ENCODE measurements at regions not wholly inside any gene's neighbourhood (a gene's known extent, or its start where the extent isn't known, plus 50 kb on each side); places are given as distances from the start of the nearest gene placed in this dataset.

DNA sequence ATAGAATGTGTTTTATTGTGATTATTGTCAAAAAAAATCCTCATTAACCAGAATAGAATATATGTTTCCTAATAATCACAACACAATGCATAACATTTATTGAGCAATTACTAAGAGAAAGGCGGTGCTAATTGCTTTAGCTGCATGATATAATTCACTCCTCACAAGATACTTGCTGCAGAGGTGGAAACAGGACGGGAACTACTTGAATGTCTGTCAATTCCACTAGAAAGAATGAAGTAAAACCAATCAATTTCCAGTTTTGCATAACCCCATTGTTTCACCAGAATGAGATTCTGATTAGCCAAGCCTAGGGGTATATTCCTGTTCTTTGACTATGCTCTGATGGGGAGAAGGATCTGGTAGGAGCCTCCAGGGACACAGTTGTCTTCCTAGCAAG, 239.1 kb upstream of the NRP1 start:
- Histone ChIP-seq H4K20me1 (ENCODE audit: control insufficient read depth, insufficient read depth, insufficient read length) (no peaks in the 10 kb centered on the region), H2BK5ac (ENCODE audit: insufficient read length, low read length) (no peak overlapping the region), H3K27ac (ENCODE audit: insufficient read length, low read depth, low read length) (no peak overlapping the region), H2BK12ac (ENCODE audit: insufficient read length, low read depth, low read length) (no peak overlapping the region), H2BK20ac (ENCODE audit: low read depth, low read length, poor library complexity, severe bottlenecking) (no peak overlapping the region), H3K9me3 (ENCODE audit: control insufficient read depth, low read depth, low read length) (no peaks in the 10 kb centered on the region), H3K18ac (ENCODE audit: insufficient read length, low read depth, low read length) (no peak overlapping the region), H2BK120ac (ENCODE audit: low read depth, low read length, poor library complexity, severe bottlenecking) (no peak overlapping the region), H2BK15ac (ENCODE audit: low read depth, low read length) (no peak overlapping the region), H2AK5ac (ENCODE audit: insufficient read length, low read length) (no peak overlapping the region), H2AFZ (ENCODE audit: low read length) (no peak overlapping the region), H3K4me1 (ENCODE audit: insufficient read depth, low read length) (no peaks in the 10 kb centered on the region), H3K56ac (ENCODE audit: insufficient read length, low read depth, low read length) (no peak overlapping the region), H3K9ac (ENCODE audit: extremely low read depth, insufficient read length, low read length) (no peak overlapping the region), H3K23ac (ENCODE audit: insufficient read length, low read depth, low read length) (no peak overlapping the region), H3K27me3 (ENCODE audit: insufficient read depth, low read length) (no peaks in the 10 kb centered on the region), H4K8ac (replicated peaks; ENCODE audit: insufficient read length, low read depth, low read length) (no peak overlapping the region), H4K91ac (ENCODE audit: insufficient read length, low read depth, low read length) (no peak overlapping the region), H3K14ac (ENCODE audit: insufficient read depth, low read length) (no peak overlapping the region), H3K79me2 (ENCODE audit: insufficient read depth, low read length) (no peaks in the 10 kb centered on the region), H3K4me2 (ENCODE audit: insufficient read depth, insufficient read length, low read length) (no peak overlapping the region), H3K4ac (ENCODE audit: low read depth, low read length) (no peak overlapping the region), H3K23me2 (ENCODE audit: insufficient read length, low read depth, low read length, poor library complexity, severe bottlenecking) (no peaks in the 10 kb centered on the region), H4K5ac (ENCODE audit: insufficient read length, low read depth, low read length) (no peak overlapping the region), H3K79me1 (ENCODE audit: insufficient read depth, low read depth, low read length, poor library complexity, severe bottlenecking) (no peaks in the 10 kb centered on the region), H3T11ph (ENCODE audit: low read length) (no peak overlapping the region)
- Mint-ChIP-seq H3K9me3 (no peaks in the 10 kb centered on the region; a peak in 2 of 5 replicates), H3K4me3 (no peak overlapping the region), H3K36me3 (ENCODE audit: insufficient read depth in 1 of 3, low read depth in 3 of 3) (no peaks in the 10 kb centered on the region), H3K27ac (no peak overlapping the region), H3K4me1 (peaks cover 0 to 4% of the 10 kb centered on the region in 2 experiments; a peak in 2 of 4 replicates), H3K27me3 (ENCODE audit: low read depth) (no peaks in the 10 kb centered on the region)
- no CpG with 5 or more reads among the region's 2 CpGs for WGBS (ENCODE audit: extremely low coverage, insufficient read length, low lambda C conversion rate)
- DNase-seq, result no peak
- TF ChIP-seq, protein P1, sequence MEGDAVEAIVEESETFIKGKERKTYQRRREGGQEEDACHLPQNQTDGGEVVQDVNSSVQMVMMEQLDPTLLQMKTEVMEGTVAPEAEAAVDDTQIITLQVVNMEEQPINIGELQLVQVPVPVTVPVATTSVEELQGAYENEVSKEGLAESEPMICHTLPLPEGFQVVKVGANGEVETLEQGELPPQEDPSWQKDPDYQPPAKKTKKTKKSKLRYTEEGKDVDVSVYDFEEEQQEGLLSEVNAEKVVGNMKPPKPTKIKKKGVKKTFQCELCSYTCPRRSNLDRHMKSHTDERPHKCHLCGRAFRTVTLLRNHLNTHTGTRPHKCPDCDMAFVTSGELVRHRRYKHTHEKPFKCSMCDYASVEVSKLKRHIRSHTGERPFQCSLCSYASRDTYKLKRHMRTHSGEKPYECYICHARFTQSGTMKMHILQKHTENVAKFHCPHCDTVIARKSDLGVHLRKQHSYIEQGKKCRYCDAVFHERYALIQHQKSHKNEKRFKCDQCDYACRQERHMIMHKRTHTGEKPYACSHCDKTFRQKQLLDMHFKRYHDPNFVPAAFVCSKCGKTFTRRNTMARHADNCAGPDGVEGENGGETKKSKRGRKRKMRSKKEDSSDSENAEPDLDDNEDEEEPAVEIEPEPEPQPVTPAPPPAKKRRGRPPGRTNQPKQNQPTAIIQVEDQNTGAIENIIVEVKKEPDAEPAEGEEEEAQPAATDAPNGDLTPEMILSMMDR (conservative IDR thresholded peaks at IDR 0.05), result no peak

Data from H9 (cell line).